GM19463 (cell line): ENCODE measurements at regions not wholly inside any gene's neighbourhood (a gene's known extent, or its start where the extent isn't known, plus 50 kb on each side); places are given as distances from the start of the nearest gene placed in this dataset.

Experiments
- ATAC-seq: cut with Tn5 transposase; IDR thresholded peaks from one replicate; pipeline ENCODE4 v1.9.1; 2021; ENCODE audit warnings: mild to moderate bottlenecking, moderate library complexity; ENCODE audit not compliant: unreplicated experiment

GRCh38 chr12:126061777-126062176 is 996.5 kb downstream of the AACS start:
- ATAC-seq: no peak

GRCh38 chr12:126064028-126064427 is 998.8 kb downstream of the AACS start:
- ATAC-seq: no peak

GRCh38 chr12:126067626-126068329 is 1002.5 kb downstream of the AACS start:
- no peak for ATAC-seq

- no peak for ATAC-seq
Observed at GRCh38 chr12:126069549-126070165, 1004.4 kb downstream of the AACS start.

GRCh38 chr12:126076515-126076914 is 1011.3 kb downstream of the AACS start:
- ATAC-seq: no peak

- ATAC-seq: no peak
Observed at GRCh38 chr12:126083926-126084325, 1018.7 kb downstream of the AACS start.

- ATAC-seq: no peak
Observed at GRCh38 chr12:126084480-126084879, 1019.2 kb downstream of the AACS start.

GRCh38 chr12:126086242-126086641 is 1021.0 kb downstream of the AACS start:
- no peak for ATAC-seq

- no peak for ATAC-seq
Observed at GRCh38 chr12:126087692-126088091, 1022.5 kb downstream of the AACS start.

- ATAC-seq: no peak
Observed at GRCh38 chr12:126093908-126094307, 1028.7 kb downstream of the AACS start.

- ATAC-seq: no peak
Observed at GRCh38 chr12:126095748-126096510, 1030.7 kb downstream of the AACS start.

- ATAC-seq: no peak
Observed at GRCh38 chr12:126106706-126107105, 1041.5 kb downstream of the AACS start.

GRCh38 chr12:126107659-126108058 is 1042.4 kb downstream of the AACS start:
- no peak for ATAC-seq

GRCh38 chr12:126108247-126108646 is 1043.0 kb downstream of the AACS start:
- no peak for ATAC-seq

GRCh38 chr12:126112141-126112540 is 1046.9 kb downstream of the AACS start:
- ATAC-seq: no peak

GRCh38 chr12:126112849-126113248 is 1047.6 kb downstream of the AACS start:
- no peak for ATAC-seq

GRCh38 chr12:126114441-126114840 is 1049.2 kb downstream of the AACS start:
- no peak for ATAC-seq

- ATAC-seq: no peak
Observed at GRCh38 chr12:126117502-126117901, 1052.3 kb downstream of the AACS start.

GRCh38 chr12:126139355-126139754 is 1074.1 kb downstream of the AACS start:
- ATAC-seq: no peak

- ATAC-seq: no peak
Observed at GRCh38 chr12:126144603-126145002, 1079.4 kb downstream of the AACS start.

- no peak for ATAC-seq
Observed at GRCh38 chr12:126147321-126147720, 1082.1 kb downstream of the AACS start.
